NCI-H1694 (cell line): ENCODE measurements at regions not wholly inside any gene's neighbourhood (a gene's known extent, or its start where the extent isn't known, plus 50 kb on each side); places are given as distances from the start of the nearest gene placed in this dataset.

Source experiments
- DNase-seq: peaks from one replicate; lab custom pipeline; 2025; lab: John Stamatoyannopoulos, UW

GRCh38 chr5:167592114-167592513 lies 699.3 kb upstream of the WWC1 start:
- DNase-seq: no peak

GRCh38 chr5:167593329-167594060 lies 698.0 kb upstream of the WWC1 start:
- DNase-seq: no peak

GRCh38 chr5:167594061-167594435 lies 697.4 kb upstream of the WWC1 start:
- DNase-seq: no peak

- DNase-seq: no peak
Measured at GRCh38 chr5:167594750-167595149, 696.7 kb upstream of the WWC1 start.

GRCh38 chr5:167595196-167595595 lies 696.2 kb upstream of the WWC1 start:
- DNase-seq: no peak

GRCh38 chr5:167598166-167598565 lies 693.3 kb upstream of the WWC1 start:
- peak; percentile 29 for DNase-seq

GRCh38 chr5:167602067-167602466 lies 689.4 kb upstream of the WWC1 start:
- DNase-seq: no peak

- no peak for DNase-seq
Measured at GRCh38 chr5:167603135-167603534, 688.3 kb upstream of the WWC1 start.

GRCh38 chr5:167608390-167609272 lies 682.8 kb upstream of the WWC1 start:
- no peak for DNase-seq

- DNase-seq: no peak
Measured at GRCh38 chr5:167614294-167615021, 677.0 kb upstream of the WWC1 start.

- no peak for DNase-seq
Measured at GRCh38 chr5:167616043-167616890, 675.2 kb upstream of the WWC1 start.

- no peak for DNase-seq
Measured at GRCh38 chr5:167623354-167623753, 668.1 kb upstream of the WWC1 start.

GRCh38 chr5:167624053-167624452 lies 667.4 kb upstream of the WWC1 start:
- no peak for DNase-seq

- DNase-seq: no peak
Measured at GRCh38 chr5:167626341-167627123, 664.9 kb upstream of the WWC1 start.

GRCh38 chr5:167629634-167630033 lies 661.8 kb upstream of the WWC1 start:
- DNase-seq: no peak

GRCh38 chr5:167631191-167631590 lies 660.3 kb upstream of the WWC1 start:
- no peak for DNase-seq

GRCh38 chr5:167633114-167633513 lies 658.3 kb upstream of the WWC1 start:
- no peak for DNase-seq

GRCh38 chr5:167633931-167634341 lies 657.5 kb upstream of the WWC1 start:
- DNase-seq: no peak

GRCh38 chr5:167634432-167634831 lies 657.0 kb upstream of the WWC1 start:
- DNase-seq: no peak

- DNase-seq: no peak
Measured at GRCh38 chr5:167638816-167639215, 652.6 kb upstream of the WWC1 start.

- DNase-seq: no peak
Measured at GRCh38 chr5:167639273-167639672, 652.2 kb upstream of the WWC1 start.
